NCI-H2171 (cell line): ENCODE measurements at regions not wholly inside any gene's neighbourhood (a gene's known extent, or its start where the extent isn't known, plus 50 kb on each side); places are given as distances from the start of the nearest gene placed in this dataset.
"Not testable (repeated sequence)": the region's sequence is repeated elsewhere in the genome, so short reads cannot be mapped to it uniquely, and the experiment has no call there.

Source experiments
- DNase-seq: peaks from one replicate; lab custom pipeline; 2025; lab: John Stamatoyannopoulos, UW

DNA sequence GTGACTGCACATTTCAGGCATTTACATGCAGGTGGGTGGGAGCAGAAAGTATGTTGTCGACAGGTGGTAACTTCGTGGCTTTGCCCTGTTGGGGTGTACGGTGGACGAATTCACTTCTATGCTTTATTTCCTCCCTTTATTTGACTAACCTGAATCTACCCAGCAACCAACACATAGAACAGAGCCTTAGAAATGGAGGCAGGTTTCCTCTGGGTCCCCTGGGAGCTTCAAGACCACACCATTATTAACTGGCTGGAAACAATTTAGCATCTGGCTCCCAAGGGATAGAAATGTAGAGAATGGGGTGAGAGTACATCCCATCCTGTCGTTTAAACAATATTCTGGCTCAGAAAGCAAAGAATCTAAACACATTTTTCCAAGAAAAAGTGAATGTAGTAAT lies 244.4 kb downstream of the DLEU7 start:
- peak; percentile 19 for DNase-seq

DNA sequence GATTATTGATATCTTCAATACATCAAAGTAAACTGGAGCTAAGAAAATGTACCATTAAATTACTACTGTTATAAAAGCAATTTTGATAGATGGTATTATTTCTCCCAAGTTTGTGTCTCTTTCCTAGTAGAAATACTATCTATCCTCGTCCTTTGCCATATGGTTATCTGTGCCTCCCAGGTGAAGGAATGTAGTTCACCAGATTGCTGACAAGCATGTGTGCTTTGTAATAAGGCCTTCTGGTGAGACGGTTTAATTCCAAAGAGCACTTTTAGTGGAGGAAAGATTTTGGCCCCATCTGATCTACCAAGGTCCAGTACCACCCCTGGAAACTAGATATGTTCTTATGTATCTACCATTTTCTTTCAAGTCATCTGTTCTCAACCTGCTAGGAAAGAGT lies 243.6 kb downstream of the DLEU7 start:
- no peak for DNase-seq

DNA sequence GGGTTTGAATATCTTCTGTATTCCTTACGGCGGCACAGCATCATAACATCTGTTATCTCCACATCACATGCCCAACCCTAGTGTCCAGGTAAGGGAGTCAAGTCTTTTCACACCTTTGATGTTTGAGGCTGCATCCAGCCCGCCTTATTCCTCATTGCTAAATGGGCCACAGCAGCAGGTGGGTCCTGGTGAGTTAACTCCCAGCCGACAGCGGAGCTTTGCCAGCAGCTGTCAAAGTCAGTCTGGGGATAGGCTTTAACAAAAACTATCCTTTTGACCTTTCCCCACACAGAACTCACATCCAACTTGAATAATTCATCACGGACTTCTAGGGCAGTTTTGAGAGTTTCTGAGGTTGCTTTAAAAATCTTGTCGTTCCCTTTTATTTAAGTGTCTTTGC lies 235.1 kb downstream of the DLEU7 start:
- DNase-seq, result no peak

DNA sequence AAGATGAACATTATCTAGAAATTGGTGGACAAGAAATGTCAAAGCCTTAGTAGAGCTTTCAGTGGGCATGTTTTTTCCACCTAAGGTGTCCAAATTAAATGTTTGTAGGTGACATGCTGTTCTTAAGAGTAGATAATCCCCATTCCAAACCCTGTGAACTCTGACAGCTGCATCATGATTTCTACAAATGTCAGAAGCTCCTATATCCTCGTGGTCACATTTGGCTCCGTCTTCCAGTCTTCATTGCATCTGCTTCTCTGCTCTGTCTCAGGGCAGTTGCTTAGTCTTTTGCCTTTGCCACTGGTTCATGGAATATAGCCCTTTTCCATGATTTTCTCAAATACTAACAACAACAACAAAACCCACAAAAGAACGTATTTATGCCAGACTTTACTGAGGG lies 234.5 kb downstream of the DLEU7 start:
- DNase-seq, result no peak

DNA sequence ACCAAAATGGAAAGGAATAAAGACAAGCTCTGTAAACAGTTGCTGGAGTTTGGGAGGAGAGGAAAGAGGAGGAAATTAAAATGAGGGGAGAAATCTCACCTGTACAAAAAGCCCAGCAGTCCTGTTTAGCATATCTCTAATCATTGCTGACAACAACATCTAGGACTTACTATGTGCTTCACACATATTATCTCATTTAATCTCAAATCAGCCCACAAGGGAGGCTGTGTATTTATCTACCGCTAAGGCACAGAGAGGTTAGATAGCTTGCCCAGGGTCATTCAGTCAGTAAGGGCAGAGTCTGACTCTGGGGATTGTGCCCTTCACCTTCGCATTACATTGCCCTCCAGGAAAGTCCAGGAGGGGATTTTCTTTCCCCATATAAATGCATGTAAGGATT lies 233.3 kb downstream of the DLEU7 start:
- no peak for DNase-seq

DNA sequence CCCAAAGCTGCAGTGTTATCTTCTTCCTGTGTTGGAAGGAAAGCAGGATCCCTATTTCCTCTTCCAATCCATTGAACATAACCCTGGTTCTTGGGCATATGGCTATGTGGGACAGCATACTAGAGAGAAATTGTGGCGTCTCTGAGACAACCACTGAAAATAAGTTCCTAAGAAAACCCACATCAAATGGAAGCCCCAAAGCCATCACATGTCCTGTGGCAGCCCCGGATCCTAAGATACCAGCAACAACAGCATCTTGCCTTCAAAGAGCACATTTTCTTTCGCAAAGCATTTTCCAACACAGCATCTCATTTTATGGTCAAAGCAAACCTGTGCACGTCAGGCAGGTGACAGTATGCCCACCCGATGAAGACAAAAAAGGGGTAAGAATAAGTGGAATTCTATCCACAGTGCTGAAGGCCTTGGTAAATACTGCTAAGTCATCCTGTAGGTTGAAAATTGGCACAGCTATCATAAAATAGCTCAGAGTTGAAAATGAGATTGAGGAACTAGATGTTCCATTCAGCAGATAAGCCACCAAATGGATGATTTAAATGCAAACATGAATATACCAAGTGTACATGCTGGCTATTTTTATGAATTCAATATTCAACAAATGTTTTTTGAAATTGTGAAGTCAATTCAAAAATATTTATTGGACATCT lies 232.2 kb downstream of the DLEU7 start:
- no peak for DNase-seq

DNA sequence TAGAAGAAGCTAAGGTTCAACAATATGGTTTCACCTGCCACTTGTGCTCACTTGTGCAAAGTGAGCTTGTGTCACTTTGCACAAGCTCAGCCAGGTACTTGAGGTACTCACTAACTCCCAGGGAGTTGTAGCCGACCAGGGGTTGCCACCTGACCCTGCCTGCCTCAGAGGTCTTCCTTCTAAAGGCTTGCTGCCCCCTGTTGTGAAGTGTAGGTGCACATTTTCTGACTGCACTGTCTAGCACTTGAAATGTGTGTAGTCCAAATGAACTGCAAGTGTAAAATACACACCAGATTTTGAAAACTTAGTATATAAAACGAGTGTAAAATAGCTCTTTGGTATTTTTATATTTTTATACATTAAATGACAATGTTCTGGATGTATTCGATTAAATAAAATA lies 230.8 kb downstream of the DLEU7 start:
- no peak for DNase-seq

DNA sequence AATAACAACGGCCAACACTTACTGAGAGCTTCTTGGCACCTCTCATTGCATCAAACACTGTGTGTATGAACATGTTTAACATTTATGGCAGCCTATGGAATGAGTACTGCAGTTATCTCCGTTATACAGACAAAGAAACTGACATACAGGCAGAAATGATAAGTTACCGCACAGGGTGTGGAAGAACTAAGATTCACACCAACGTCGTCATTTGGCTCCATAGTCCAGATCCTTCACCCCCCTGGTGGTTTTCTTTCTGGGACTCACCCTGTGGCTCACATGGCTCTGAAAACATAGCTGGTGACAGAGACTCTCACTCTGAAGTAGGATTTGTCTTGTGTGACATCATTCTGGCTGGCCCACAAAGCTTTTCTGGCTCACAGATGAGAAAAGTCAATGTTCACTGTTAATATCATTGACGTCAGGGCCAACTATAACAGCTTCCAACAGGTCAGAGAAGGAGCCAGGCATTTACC lies 230.1 kb downstream of the DLEU7 start:
- DNase-seq, result no peak

DNA sequence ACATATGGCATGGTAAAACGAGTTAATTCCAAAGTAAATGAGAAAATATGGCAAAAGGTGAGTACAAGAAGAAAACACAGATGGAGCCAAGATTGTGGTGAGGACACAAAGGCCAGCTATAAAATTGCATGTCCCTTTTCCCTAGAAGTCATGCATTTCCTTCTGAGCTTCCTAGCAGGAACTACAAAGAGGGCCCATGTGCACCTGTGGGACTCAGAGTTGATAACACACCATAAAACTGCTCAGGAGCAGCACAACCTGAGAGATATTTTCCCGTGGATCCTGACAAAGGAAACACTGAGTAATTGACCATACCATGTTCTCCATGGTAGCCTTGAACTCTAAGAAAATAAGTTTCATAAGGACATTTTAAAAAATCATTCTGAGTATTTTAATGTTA lies 228.3 kb downstream of the DLEU7 start:
- no peak for DNase-seq

DNA sequence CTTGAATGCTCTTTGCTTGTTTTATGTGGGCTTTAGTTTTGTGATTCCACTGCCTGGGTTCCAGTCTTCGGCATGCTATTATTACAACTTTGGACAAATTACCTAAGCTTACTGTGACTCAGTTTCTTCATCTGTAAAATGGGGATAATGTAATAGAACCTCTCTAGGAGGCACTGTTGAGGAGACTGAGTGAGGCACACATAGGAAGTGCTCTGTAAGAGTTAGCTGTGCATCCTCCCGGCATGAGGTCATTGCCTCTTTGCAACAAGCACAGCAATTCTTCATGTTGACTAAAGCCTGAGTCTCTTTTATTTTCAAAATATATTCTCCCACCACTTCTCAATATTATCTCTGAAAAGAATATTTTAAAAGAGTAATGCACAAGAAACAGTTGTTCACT lies 227.4 kb downstream of the DLEU7 start:
- DNase-seq, result no peak

DNA sequence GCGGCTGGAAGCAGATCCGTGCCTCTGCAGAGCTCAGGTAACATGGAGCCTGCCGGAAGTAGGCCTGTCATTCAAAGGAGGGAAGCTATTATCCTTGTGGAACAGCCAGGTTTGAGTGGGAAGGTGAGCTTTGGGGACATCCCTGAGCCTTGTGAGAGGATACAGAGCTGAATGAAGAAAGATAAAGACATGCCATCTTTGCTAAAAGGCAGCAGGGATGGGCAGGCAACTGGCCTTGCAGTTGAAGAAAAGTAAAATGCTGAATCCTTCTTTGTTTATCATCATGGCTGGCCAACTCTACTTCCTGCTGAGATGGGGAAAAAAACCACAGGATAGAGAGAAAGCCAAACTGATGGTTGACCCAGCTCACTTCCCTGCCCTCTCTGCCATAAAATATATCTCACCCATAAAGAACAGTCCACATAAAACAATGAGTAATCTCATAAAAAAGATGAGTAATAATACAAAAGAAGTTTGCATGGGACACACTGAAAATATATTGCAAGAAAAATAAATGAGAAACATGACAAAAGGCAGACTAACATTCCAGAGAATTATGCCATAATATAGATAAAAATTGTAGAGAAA lies 226.3 kb downstream of the DLEU7 start:
- DNase-seq, result no peak

DNA sequence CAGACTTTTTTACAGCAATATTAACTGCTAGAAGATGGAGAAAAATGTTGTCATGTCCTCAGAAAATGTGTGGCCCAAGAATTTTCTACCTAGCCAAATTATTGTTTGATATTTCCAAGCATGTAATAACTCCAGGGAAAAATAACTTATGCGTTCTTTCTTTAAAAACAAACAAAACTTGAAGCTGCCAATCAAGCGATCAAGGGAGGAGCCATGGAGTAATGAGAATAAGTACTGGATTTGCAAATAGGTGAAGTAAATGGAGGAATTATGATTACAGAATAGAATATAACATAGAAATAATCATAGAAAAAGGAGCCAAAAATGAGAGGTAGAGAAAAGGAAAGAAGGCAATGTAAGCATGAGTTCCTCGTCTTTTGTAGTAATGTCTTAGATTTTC lies 225.3 kb downstream of the DLEU7 start:
- DNase-seq, result no peak

DNA sequence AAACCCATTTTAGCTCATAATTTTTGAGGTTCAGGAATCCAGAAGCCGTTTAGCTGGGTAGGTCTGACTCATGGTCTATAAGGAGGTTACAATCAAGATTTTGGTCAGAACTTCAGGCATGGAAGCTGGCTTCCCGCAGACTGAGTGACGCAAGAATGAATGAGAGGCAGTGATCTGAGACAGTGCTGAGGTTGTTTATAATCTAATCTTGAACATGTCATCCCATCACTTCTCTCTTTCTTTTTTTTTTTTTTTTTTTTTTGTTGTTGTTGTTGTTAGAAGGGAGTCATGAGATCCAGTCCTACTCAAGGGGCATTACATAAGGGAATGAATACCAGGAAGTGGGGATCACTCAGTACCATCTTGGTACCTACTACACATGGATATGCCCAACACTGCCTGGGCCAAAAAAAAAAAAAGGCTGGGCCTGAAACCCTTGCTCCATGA lies 217.4 kb downstream of the DLEU7 start:
- no peak for DNase-seq

DNA sequence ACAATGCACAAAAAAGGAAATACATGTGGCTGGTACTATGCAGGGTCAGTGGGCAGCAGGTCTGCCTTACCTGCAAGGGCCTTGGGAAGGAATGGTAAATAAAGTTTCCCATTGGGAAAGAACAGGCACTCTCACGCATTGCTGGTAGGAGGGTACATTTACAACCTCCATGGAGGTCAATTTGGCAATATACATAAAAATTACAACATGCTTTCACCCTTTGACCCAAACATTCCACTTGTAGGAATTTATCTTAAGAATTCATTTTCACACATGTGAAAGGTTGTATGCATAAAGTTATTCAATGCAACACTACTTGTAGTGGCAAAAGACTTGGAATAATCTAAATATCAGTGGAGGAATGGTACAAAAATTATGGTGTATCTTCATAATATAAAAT lies 216.4 kb downstream of the DLEU7 start:
- no peak for DNase-seq

DNA sequence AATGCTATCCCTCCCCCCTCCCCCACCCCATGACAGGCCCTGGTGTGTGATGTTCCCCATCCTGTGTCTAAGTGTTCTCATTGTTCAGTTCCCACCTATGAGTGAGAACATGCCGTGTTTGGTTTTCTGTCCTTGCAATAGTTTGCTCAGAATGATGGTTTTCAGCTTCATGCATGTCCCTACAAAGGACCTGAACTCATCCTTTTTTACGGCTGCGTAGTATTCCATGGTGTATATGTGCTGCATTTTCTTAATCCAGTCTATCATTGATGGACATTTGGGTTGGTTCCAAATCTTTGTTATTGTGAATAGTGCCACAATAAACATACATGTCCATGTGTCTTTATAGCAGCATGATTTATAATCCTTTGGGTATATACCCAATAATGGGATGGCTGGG lies 215.0 kb downstream of the DLEU7 start:
- not testable (repeated sequence) for DNase-seq

DNA sequence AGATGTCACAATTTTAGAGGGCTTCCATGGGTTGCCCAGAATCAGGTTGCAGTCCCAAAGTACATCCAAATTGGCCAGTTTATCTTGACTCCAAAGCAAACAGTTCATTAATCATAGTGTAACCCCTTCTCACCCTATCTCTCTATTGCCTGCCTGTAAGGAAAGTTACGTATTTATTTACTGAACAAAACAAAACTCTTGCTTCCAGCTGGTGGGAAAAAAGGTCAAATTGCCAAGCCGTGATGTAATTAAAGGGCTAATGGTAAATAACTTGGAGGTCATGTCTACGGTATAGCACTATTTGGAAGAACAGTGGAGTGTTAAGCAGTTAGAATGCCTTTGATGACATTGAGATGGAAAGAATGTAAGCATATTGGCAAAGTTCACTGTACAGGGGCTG lies 214.0 kb downstream of the DLEU7 start:
- DNase-seq, result no peak

DNA sequence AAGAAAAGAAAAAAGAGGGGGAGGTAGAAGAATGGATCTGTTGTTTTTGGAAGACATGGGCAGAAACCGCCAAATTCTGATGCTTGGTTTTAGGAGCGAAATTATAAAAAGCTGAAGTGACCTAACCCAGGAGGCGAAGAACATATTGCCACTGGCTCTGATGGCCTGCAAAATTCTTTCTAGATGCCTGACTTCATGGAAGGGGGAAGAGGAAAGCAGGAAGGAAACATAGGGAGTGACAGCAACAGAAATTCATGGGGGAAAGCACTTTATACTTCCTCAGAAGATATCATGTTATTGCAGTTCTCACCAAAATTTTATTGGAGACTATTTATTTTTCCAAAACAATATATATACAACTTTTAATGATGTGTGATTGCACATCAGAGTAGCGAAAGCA lies 213.5 kb downstream of the DLEU7 start:
- DNase-seq, result no peak

DNA sequence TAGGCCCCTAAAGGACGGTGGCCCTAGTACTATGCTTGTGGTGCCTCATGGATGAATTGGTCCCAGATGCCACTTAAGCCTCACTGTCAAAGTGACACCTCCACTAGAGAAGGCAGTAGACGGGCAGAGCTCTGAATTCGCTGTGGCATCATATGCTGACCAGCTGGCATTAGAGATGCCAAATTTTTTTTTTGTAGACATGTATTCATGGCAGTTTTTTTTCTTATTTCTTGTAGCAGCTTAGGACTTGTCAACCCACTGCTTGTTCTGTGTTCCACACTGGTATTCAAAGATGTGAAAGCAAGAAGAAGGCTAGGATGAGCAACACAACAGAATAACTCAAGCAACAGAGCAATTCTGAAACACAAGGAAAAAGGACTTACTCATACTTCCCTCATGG lies 212.5 kb downstream of the DLEU7 start:
- DNase-seq, result peak; percentile 11

DNA sequence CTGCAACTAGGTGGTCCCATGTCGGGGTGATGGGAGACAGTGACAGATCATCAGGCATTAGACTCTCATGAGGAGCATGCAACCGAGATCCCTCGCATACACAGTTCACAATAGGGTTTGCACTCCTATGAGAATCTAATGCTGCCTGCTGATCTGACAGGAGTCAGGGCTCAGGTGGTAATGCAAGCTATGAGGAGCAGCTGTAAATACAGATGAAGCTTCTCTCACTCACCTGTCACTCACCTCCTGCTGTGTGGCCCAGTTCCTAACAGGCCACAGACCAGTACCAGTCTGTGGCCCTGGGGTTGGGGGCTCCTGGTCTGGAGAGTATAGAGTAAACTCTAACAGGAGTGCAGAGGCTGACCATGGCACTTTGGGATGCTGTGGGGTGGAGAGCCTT lies 209.2 kb downstream of the DLEU7 start:
- no peak for DNase-seq

DNA sequence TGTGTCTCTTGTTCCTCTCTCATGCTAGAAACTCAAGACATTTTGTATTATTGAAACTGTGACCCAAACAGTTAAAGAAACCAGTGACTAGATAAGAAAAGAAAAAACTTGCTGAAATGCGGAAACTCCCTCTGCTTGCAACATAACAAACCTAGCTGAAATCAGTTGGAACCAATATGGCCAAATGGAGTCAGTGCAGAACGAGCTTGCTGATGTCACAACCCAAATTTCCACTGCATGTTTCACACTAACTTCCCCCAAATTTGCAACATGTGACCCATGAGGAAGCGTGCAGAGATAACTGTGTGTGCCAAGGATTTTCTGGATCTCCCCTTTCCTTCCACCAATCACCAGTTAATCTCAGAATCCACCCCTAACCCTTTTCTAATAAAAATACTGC lies 208.0 kb downstream of the DLEU7 start:
- DNase-seq, result no peak

DNA sequence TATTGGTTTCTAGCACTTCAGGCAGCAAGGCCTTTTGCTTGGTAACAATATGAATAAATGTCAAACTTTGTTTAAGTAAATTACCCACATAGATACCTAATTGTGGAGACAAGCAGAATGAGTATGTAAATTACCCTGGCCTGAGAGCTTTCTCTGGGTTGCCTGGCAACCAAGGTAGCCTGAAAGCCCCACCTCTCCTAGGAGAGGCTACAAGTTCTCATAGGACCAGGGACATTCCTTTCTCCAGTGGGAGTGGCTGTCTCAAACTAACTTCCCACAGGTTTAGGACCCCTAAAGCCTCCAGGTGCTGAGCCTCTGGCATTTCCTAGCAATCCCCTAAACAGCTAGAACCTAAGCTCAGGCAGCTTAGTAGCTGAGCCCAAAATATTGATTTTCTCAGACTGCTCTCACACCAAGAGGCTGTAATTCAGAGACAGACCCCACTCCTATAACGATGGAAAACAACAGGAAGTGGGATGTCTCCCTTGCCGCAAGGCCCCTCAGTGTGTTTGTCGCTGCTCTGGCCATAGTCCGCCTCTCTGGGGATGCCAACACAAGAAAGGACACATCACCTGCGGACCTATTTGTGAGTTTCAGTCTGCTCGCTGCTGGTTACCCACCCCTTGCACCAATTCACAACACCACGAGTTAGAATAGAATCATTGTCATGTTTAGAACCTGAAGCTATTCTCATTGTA lies 207.3 kb downstream of the DLEU7 start:
- no peak for DNase-seq

DNA sequence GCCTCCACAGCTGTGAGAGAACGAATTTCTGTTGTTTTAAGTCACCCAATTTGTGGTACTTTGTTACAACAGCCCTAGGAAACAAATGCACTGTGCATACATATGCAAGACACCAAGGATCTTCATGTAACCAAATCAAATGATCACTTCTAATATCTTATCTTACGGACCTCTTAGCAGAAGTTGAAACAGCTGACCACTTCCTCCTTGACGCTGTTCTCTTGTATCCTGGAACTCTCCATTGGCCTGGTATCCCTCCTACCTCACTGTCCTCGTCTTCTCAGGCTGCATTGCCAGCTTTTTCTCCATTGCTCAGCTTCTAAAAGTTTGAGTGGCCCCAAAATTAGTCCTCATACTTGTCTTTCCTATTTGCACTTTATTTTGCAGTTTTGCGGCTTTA lies 200.4 kb downstream of the DLEU7 start:
- no peak for DNase-seq

DNA sequence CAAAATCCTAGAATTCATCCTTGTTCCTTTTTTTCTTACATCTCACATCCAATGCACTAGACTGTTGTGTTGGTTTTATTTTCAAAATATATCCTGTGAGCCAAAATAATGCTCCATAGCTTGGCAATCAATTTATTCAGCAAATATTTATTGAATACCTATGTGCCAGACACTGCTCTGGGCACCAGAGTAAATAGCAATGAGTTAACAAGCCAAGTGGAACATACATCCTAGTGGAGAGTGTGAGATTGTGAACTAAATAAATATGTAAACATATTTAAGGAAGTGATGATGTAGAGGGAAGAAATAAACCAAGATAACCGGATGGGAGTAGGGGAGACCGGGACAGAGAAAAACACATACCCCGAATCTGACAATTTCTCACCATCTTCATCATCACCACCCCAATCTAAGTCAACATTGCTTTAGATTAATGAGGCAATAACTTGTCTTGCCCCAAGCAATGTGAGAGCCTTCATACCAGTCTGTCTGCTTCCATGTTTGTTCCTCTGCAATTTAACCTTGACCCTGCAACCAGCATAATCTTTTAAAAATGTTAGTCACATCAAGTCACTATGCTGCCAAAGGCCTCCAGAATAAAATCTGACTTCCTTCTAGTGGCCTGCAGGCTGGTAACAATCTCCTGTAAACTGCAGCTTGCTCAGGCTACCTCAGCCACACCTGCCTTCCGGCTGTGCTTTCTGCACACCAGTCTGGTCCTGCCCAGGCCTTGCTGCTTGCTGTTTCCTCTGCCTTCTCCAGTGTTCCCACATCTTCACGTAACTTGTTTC lies 199.2 kb downstream of the DLEU7 start:
- DNase-seq, result no peak
